ENCODE measurements at regions not wholly inside any gene's neighbourhood (a gene's known extent, or its start where the extent isn't known, plus 50 kb on each side); places are given as distances from the start of the nearest gene placed in this dataset.

DNA sequence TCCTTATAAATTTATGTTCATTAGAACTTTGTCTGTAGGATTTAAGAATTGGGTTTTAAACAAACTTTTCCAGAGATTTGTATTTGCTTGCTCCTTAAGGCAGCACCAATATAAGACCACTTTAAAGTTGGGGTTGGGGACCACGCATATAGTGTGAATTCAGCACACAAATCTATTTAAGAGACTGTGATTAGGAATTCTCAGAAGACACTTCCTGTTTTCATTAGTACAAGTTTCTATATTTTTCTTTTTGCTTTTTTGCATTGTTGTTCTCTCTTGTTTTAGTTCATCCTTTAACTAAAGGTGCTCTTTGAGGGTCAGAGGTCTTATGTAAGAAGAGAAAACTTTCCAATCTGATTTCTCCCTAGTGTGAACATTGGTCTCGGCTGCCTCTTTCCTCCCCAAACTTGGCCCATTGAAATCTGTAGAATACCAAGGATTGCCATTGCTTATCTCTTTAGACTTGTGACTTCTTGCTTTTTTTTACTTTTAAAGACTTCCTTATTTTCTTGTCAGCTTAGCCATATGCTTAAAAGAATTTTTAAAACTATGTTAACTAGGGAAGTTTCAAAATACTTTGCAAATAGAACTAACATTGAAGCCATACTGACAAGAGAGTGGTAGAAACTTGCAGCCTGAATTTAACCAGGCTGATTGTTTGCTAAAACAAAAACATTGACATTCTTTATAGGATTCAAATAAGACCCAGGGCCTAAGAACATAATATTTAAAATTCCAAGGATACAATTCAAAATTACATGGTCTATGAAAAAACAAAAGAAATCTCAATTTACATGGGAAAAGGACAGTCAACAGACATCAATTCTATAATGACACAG lies 264.1 kb upstream of the FN1 start:
- Histone ChIP-seq H3K4me3 (ENCODE audit: low read depth in 2 of 2, low read length in 1 of 2) (no peak overlapping the region), H3K27ac (ENCODE audit: low read depth in 2 of 2, low read length in 1 of 2) (peak overlapping the region; percentile 62 to 97), H3K9ac (peak overlapping the region; percentile 45), H3K79me2 (ENCODE audit: insufficient read depth) (no peaks in the 10 kb centered on the region), H3K36me3 (replicated peaks in 1 of 2; ENCODE audit: control insufficient read depth in 1 of 2, insufficient read depth in 2 of 2, low read length in 1 of 2) (peaks cover 0 to 5% of the 10 kb centered on the region in 2 experiments), H3K27me3 (ENCODE audit: insufficient read depth) (no peaks in the 10 kb centered on the region), H3K9me3 (peaks cover 10% of the 10 kb centered on the region; the same call in 1 of the 2 replicates), H3K9me2 (no peaks in the 10 kb centered on the region), H3K4me1 (ENCODE audit: control insufficient read depth in 1 of 2, insufficient read depth in 2 of 2, low read depth in 1 of 2, low read length in 1 of 2) (peaks cover 0 to 15% of the 10 kb centered on the region in 2 experiments; a peak in 2 of 4 replicates), H3K4me2 (peak overlapping the region; percentile 61), H3F3A (replicated peaks; ENCODE audit: insufficient read depth) (peaks cover 39% of the 10 kb centered on the region), H4K20me1 (ENCODE audit: insufficient read depth) (no peaks in the 10 kb centered on the region), H2AFZ (ENCODE audit: low read depth) (peak overlapping the region; percentile 45)
- POLR2A ChIA-PET: no interaction called here
- no peak for DNase-seq
- CTCF ChIA-PET: no interaction called here
- TF ChIP-seq, protein P1, sequence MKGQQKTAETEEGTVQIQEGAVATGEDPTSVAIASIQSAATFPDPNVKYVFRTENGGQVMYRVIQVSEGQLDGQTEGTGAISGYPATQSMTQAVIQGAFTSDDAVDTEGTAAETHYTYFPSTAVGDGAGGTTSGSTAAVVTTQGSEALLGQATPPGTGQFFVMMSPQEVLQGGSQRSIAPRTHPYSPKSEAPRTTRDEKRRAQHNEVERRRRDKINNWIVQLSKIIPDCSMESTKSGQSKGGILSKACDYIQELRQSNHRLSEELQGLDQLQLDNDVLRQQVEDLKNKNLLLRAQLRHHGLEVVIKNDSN (IDR thresholded peaks at IDR 0.05; ENCODE audit: borderline replicate concordance, low read depth): no peak
- TF ChIP-seq MXI1 (IDR thresholded peaks at IDR 0.05; ENCODE audit: low read depth, low read length) (no peak), SIN3A (IDR thresholded peaks at IDR 0.05; ENCODE audit: borderline replicate concordance, low read depth, low read length) (no peak), EZH2phosphoT487 (IDR thresholded peaks at IDR 0.05; ENCODE audit: borderline replicate concordance, low read depth) (no peak), TEAD4 (IDR thresholded peaks at IDR 0.05; ENCODE audit: borderline replicate concordance, insufficient read depth) (no peak), GABPA (IDR thresholded peaks at IDR 0.05; ENCODE audit: low read depth) (no peak), RCOR1 (IDR thresholded peaks at IDR 0.05; ENCODE audit: low read length) (no peak), NFIC (IDR thresholded peaks at IDR 0.05; ENCODE audit: borderline replicate concordance) (no peak), RAD21 (IDR thresholded peaks at IDR 0.05; ENCODE audit: low read length) (no peak), EP300 (IDR thresholded peaks at IDR 0.05; ENCODE audit: borderline replicate concordance in 1 of 2, low read depth in 1 of 2, low read length in 1 of 2) (no peak), YY1 (IDR thresholded peaks at IDR 0.05; ENCODE audit: low read depth) (no peak), RXRA (IDR thresholded peaks at IDR 0.05; ENCODE audit: borderline replicate concordance, low read depth) (no peak), SMC3 (IDR thresholded peaks at IDR 0.05; ENCODE audit: low read depth, low read length) (no peak), MEF2A (IDR thresholded peaks at IDR 0.05; ENCODE audit: borderline replicate concordance, low read depth) (no peak), JUND (IDR thresholded peaks at IDR 0.05) (no peak), GATA2 (CRISPR knock-in tag; IDR thresholded peaks at IDR 0.05) (no peak)
- TF ChIP-seq, protein P2, sequence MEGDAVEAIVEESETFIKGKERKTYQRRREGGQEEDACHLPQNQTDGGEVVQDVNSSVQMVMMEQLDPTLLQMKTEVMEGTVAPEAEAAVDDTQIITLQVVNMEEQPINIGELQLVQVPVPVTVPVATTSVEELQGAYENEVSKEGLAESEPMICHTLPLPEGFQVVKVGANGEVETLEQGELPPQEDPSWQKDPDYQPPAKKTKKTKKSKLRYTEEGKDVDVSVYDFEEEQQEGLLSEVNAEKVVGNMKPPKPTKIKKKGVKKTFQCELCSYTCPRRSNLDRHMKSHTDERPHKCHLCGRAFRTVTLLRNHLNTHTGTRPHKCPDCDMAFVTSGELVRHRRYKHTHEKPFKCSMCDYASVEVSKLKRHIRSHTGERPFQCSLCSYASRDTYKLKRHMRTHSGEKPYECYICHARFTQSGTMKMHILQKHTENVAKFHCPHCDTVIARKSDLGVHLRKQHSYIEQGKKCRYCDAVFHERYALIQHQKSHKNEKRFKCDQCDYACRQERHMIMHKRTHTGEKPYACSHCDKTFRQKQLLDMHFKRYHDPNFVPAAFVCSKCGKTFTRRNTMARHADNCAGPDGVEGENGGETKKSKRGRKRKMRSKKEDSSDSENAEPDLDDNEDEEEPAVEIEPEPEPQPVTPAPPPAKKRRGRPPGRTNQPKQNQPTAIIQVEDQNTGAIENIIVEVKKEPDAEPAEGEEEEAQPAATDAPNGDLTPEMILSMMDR (IDR thresholded peaks at IDR 0.05): no peak
- TF ChIP-seq, protein P3, sequence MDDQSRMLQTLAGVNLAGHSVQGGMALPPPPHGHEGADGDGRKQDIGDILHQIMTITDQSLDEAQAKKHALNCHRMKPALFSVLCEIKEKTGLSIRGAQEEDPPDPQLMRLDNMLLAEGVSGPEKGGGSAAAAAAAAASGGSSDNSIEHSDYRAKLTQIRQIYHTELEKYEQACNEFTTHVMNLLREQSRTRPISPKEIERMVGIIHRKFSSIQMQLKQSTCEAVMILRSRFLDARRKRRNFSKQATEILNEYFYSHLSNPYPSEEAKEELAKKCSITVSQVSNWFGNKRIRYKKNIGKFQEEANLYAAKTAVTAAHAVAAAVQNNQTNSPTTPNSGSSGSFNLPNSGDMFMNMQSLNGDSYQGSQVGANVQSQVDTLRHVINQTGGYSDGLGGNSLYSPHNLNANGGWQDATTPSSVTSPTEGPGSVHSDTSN (IDR thresholded peaks at IDR 0.05): no peak
- whole genome bisulfite sequencing (ENCODE audit: low lambda C conversion rate): 85% methylated on average over 2 of the region's 2 CpGs

Measured in SK-N-SH (cell line).